ENCODE measurements at regions not wholly inside any gene's neighbourhood (a gene's known extent, or its start where the extent isn't known, plus 50 kb on each side); places are given as distances from the start of the nearest gene placed in this dataset.
"Not testable (repeated sequence)": the region's sequence is repeated elsewhere in the genome, so short reads cannot be mapped to it uniquely, and the experiment has no call there.

- Histone ChIP-seq H3K27ac (no peak overlapping the region), H3K4me3 (no peak overlapping the region), H3K36me3 (no peaks in the 10 kb centered on the region), H3K9me3 (no peaks in the 10 kb centered on the region), H3K27me3 (no peaks in the 10 kb centered on the region), H3K4me1 (no peaks in the 10 kb centered on the region)
- intact Hi-C loops (cut with DNase I; ENCODE audit: low total_unique reads), result no loop called here
- DNase-seq (ENCODE audit: low spot score in 2 of 2), result no peak
- TF ChIP-seq POLR2A (IDR thresholded peaks at IDR 0.05), result no peak
- TF ChIP-seq CTCF (IDR thresholded peaks at IDR 0.05), result no peak
- TF ChIP-seq POLR2AphosphoS5 (IDR thresholded peaks at IDR 0.05), result no peak
These were observed 283.1 kb downstream of the SUCLG1 start for GRCh38 chr2:84175970-84176369.

GRCh38 chr2:84175340-84175739, 283.7 kb downstream of the SUCLG1 start:
- Histone ChIP-seq H3K9me3 (no peaks in the 10 kb centered on the region), H3K27ac (no peak overlapping the region), H3K27me3 (no peaks in the 10 kb centered on the region), H3K36me3 (no peaks in the 10 kb centered on the region), H3K4me3 (no peak overlapping the region), H3K4me1 (no peaks in the 10 kb centered on the region)
- no peak for DNase-seq (ENCODE audit: low spot score in 2 of 2)
- intact Hi-C loops (cut with DNase I; ENCODE audit: low total_unique reads), result no loop called here
- TF ChIP-seq CTCF (IDR thresholded peaks at IDR 0.05) (no peak), POLR2AphosphoS5 (IDR thresholded peaks at IDR 0.05) (no peak), POLR2A (IDR thresholded peaks at IDR 0.05) (no peak)

GRCh38 chr2:84173041-84173440, 286.0 kb downstream of the SUCLG1 start:
- Histone ChIP-seq H3K4me3 (no peak overlapping the region), H3K4me1 (no peaks in the 10 kb centered on the region), H3K9me3 (no peaks in the 10 kb centered on the region), H3K36me3 (no peaks in the 10 kb centered on the region), H3K27ac (no peak overlapping the region), H3K27me3 (no peaks in the 10 kb centered on the region)
- no peak for DNase-seq (ENCODE audit: low spot score in 2 of 2)
- no peak for TF ChIP-seq POLR2A (IDR thresholded peaks at IDR 0.05)
- TF ChIP-seq POLR2AphosphoS5 (IDR thresholded peaks at IDR 0.05), result no peak
- TF ChIP-seq CTCF (IDR thresholded peaks at IDR 0.05), result no peak
- intact Hi-C loops (cut with DNase I; ENCODE audit: low total_unique reads), result no loop called here

- H3K4me3 ChIP-seq, result no peak overlapping the region
- no peaks in the 10 kb centered on the region for H3K9me3 ChIP-seq
- DNase-seq (ENCODE audit: low spot score in 2 of 2), result no peak
- no peak overlapping the region for H3K27ac ChIP-seq
- intact Hi-C loops (cut with DNase I; ENCODE audit: low total_unique reads), result no loop called here
- no peaks in the 10 kb centered on the region for H3K4me1 ChIP-seq
- H3K36me3 ChIP-seq, result no peaks in the 10 kb centered on the region
- no peak for TF ChIP-seq POLR2AphosphoS5 (IDR thresholded peaks at IDR 0.05)
- TF ChIP-seq CTCF (IDR thresholded peaks at IDR 0.05), result no peak
- TF ChIP-seq POLR2A (IDR thresholded peaks at IDR 0.05), result no peak
- H3K27me3 ChIP-seq, result no peaks in the 10 kb centered on the region
These were observed 288.1 kb downstream of the SUCLG1 start for GRCh38 chr2:84170979-84171378.

GRCh38 chr2:84169871-84170270, 289.2 kb downstream of the SUCLG1 start:
- intact Hi-C loops (cut with DNase I; ENCODE audit: low total_unique reads), result no loop called here
- DNase-seq (ENCODE audit: low spot score in 2 of 2), result no peak
- Histone ChIP-seq H3K27ac (no peak overlapping the region), H3K4me1 (no peaks in the 10 kb centered on the region), H3K36me3 (no peaks in the 10 kb centered on the region), H3K9me3 (no peaks in the 10 kb centered on the region), H3K27me3 (no peaks in the 10 kb centered on the region), H3K4me3 (no peak overlapping the region)
- TF ChIP-seq POLR2A (IDR thresholded peaks at IDR 0.05) (no peak), POLR2AphosphoS5 (IDR thresholded peaks at IDR 0.05) (no peak), CTCF (IDR thresholded peaks at IDR 0.05) (no peak)

GRCh38 chr2:84168552-84168951, 290.5 kb downstream of the SUCLG1 start:
- intact Hi-C loops (cut with DNase I; ENCODE audit: low total_unique reads), result not testable (repeated sequence)

More at GRCh38 chr2:84168552-84168951, 290.5 kb downstream of the SUCLG1 start:
- H3K9me3 ChIP-seq; H3K36me3 ChIP-seq; H3K4me1 ChIP-seq; DNase-seq (ENCODE audit: low spot score in 2 of 2); H3K27me3 ChIP-seq; H3K27ac ChIP-seq; H3K4me3 ChIP-seq: not testable (repeated sequence)

Measured in breast epithelium (tissue), 4 donors.